IMR-90 (cell line): ENCODE measurements at regions not wholly inside any gene's neighbourhood (a gene's known extent, or its start where the extent isn't known, plus 50 kb on each side); places are given as distances from the start of the nearest gene placed in this dataset.

ENCODE experiments used
- BHLHE40 ChIP-seq: fragments of 150-350 bp; IDR thresholded peaks from 2 replicates; pipeline ENCODE4 v1.6.1; 2016; ENCODE audit warnings: mild to moderate bottlenecking, low read depth, low read length
- CHD1 ChIP-seq: IDR thresholded peaks from 2 replicates; pipeline ENCODE4 v1.6.1; 2012; ENCODE audit warnings: low read depth, low read length, improper control_type of control experiment
- ELK1 ChIP-seq: fragments of 150-350 bp; IDR thresholded peaks from 2 replicates; pipeline ENCODE4 v1.6.1; 2016; ENCODE audit warnings: low read depth, mild to moderate bottlenecking, low read length, moderate library complexity, borderline replicate concordance
- MAZ ChIP-seq: IDR thresholded peaks from 2 replicates; pipeline ENCODE4 v1.6.1; 2012; ENCODE audit warnings: low read depth, mild to moderate bottlenecking, low read length, improper control_type of control experiment, moderate library complexity, borderline replicate concordance
- NFE2L2 ChIP-seq: fragments of 150-350 bp; IDR thresholded peaks from 2 replicates; pipeline ENCODE4 v1.6.1; 2016; ENCODE audit warnings: low read depth, mild to moderate bottlenecking, low read length
- POLR2A ChIP-seq: IDR thresholded peaks from 2 replicates; pipeline ENCODE4 v1.6.1; 2012; ENCODE audit warnings: mild to moderate bottlenecking, low read depth, low read length
- RAD21 ChIP-seq: IDR thresholded peaks from 2 replicates; pipeline ENCODE4 v1.6.1; 2012; ENCODE audit warnings: low read length, improper control_type of control experiment
- RCOR1 ChIP-seq: IDR thresholded peaks from 2 replicates; pipeline ENCODE4 v1.6.1; 2012; ENCODE audit warnings: mild to moderate bottlenecking, low read length, improper control_type of control experiment; ENCODE audit not compliant: insufficient replicate concordance
- RFX5 ChIP-seq: IDR thresholded peaks from 2 replicates; pipeline ENCODE4 v1.8.0; 2012; ENCODE audit warnings: low read depth, mild to moderate bottlenecking, low read length, moderate library complexity
- USF2 ChIP-seq: fragments of 150-350 bp; IDR thresholded peaks from 2 replicates; pipeline ENCODE4 v1.6.1; 2017; ENCODE audit warnings: mild to moderate bottlenecking, antibody characterized with exemption, low read length, low read depth
- TF ChIP-seq, protein P1 (sequence below): conservative IDR thresholded peaks from 2 replicates; pipeline ENCODE4 v1.5.1; 2012; ENCODE audit warnings: mild to moderate bottlenecking, low read depth, low read length, improper control_type of control experiment

- TF ChIP-seq USF2 (no peak), RAD21 (no peak), MAZ (no peak), CHD1 (no peak), POLR2A (no peak), NFE2L2 (no peak), RCOR1 (no peak), RFX5 (no peak), ELK1 (no peak), BHLHE40 (no peak)
- TF ChIP-seq, protein P1, sequence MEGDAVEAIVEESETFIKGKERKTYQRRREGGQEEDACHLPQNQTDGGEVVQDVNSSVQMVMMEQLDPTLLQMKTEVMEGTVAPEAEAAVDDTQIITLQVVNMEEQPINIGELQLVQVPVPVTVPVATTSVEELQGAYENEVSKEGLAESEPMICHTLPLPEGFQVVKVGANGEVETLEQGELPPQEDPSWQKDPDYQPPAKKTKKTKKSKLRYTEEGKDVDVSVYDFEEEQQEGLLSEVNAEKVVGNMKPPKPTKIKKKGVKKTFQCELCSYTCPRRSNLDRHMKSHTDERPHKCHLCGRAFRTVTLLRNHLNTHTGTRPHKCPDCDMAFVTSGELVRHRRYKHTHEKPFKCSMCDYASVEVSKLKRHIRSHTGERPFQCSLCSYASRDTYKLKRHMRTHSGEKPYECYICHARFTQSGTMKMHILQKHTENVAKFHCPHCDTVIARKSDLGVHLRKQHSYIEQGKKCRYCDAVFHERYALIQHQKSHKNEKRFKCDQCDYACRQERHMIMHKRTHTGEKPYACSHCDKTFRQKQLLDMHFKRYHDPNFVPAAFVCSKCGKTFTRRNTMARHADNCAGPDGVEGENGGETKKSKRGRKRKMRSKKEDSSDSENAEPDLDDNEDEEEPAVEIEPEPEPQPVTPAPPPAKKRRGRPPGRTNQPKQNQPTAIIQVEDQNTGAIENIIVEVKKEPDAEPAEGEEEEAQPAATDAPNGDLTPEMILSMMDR = no peak
Measured at GRCh38 chr1:221366495-221367110, 375.3 kb downstream of the DUSP10 start.
